WTC11 (cell line): ENCODE measurements at regions not wholly inside any gene's neighbourhood (a gene's known extent, or its start where the extent isn't known, plus 50 kb on each side); places are given as distances from the start of the nearest gene placed in this dataset.

ENCODE experiments used
- ATAC-seq: fragments of 200-7000 bp; cut with Tn5 transposase; 2 replicates; pipeline ENCODE4 v1.10.0; 2021; ENCODE audit warnings: mild to moderate bottlenecking, moderate library complexity
- CTCF ChIA-PET: fragments of 300-600 bp; sonication (Branson Sonifier 250); formaldehyde crosslinking; loops from one replicate; lab custom pipeline; 2021; ENCODE audit warnings: antibody characterized with exemption; lab: Charles Lee
- POLR2A ChIA-PET: fragments of 350-600 bp; sonication (Branson Sonifier 250); formaldehyde crosslinking; loops from one replicate; lab custom pipeline; 2021; ENCODE audit warnings: antibody characterized with exemption; lab: Charles Lee
- DNase-seq: peaks from one replicate; pipeline ENCODE4 v3.0.0; 2021; ENCODE audit warnings: low spot score
- H3K27ac Mint-ChIP-seq: 2 replicates; pipeline ENCODE4 v1.8.0; 2021; ENCODE audit warnings: mixed read lengths
- H3K27me3 Mint-ChIP-seq: 2 replicates; pipeline ENCODE4 v1.8.0; 2021; ENCODE audit warnings: low read depth, mild to moderate bottlenecking, moderate library complexity, mixed read lengths
- H3K36me3 Mint-ChIP-seq: 2 replicates; pipeline ENCODE4 v1.8.0; 2021; ENCODE audit warnings: mixed read lengths
- H3K4me1 Mint-ChIP-seq: 2 replicates; pipeline ENCODE4 v1.8.0; 2022; ENCODE audit warnings: mixed read lengths
- H3K4me3 Mint-ChIP-seq: 2 replicates; pipeline ENCODE4 v1.8.0; 2021; ENCODE audit warnings: mild to moderate bottlenecking, moderate library complexity, mixed read lengths
- H3K9me3 Mint-ChIP-seq: 2 replicates; pipeline ENCODE4 v1.8.0; 2021; ENCODE audit warnings: mixed read lengths
- ATF6 ChIP-seq: sonication (generic); formaldehyde crosslinking; IDR thresholded peaks from 2 replicates; pipeline ENCODE4 v1.8.1; 2023; ENCODE audit warnings: mild to moderate bottlenecking, missing genetic modification reagents
- CBFB ChIP-seq: sonication (generic); formaldehyde crosslinking; IDR thresholded peaks from 2 replicates; pipeline ENCODE4 v1.8.1; 2022; ENCODE audit warnings: mild to moderate bottlenecking, low read depth, missing genetic modification reagents
- E2F4 ChIP-seq: sonication (generic); formaldehyde crosslinking; IDR thresholded peaks from 2 replicates; pipeline ENCODE4 v1.8.1; 2022; ENCODE audit warnings: low read depth, mild to moderate bottlenecking, moderate library complexity, missing genetic modification reagents, borderline replicate concordance
- ESRRA ChIP-seq: sonication (generic); formaldehyde crosslinking; IDR thresholded peaks from 2 replicates; pipeline ENCODE4 v1.8.1; 2022; ENCODE audit warnings: mild to moderate bottlenecking, missing genetic modification reagents, borderline replicate concordance
- ETV6 ChIP-seq: sonication (generic); formaldehyde crosslinking; IDR thresholded peaks from 2 replicates; pipeline ENCODE4 v1.8.1; 2022; ENCODE audit warnings: mild to moderate bottlenecking, missing genetic modification reagents
- FOXJ3 ChIP-seq: sonication (generic); formaldehyde crosslinking; IDR thresholded peaks from 2 replicates; pipeline ENCODE4 v1.9.0; 2021; ENCODE audit warnings: missing genetic modification reagents, mild to moderate bottlenecking, borderline replicate concordance
- FOXP4 ChIP-seq: sonication (generic); formaldehyde crosslinking; IDR thresholded peaks from 2 replicates; pipeline ENCODE4 v1.8.0; 2022; ENCODE audit warnings: mild to moderate bottlenecking, missing genetic modification reagents
- HMGA2 ChIP-seq: fragments of 250-450 bp; sonication (Bioruptor Pico); IDR thresholded peaks from 2 replicates; pipeline ENCODE4 v1.4.0; 2021; ENCODE audit warnings: mild to moderate bottlenecking, moderate library complexity
- HMGXB4 ChIP-seq: sonication (generic); formaldehyde crosslinking; IDR thresholded peaks from 2 replicates; pipeline ENCODE4 v1.8.1; 2023; ENCODE audit warnings: mild to moderate bottlenecking, moderate library complexity, missing genetic modification reagents
- JUN ChIP-seq: sonication (generic); formaldehyde crosslinking; IDR thresholded peaks from 2 replicates; pipeline ENCODE4 v1.8.0; 2023; ENCODE audit warnings: mild to moderate bottlenecking, missing genetic modification reagents
- MXD4 ChIP-seq: fragments of 250-450 bp; sonication (Bioruptor Pico); IDR thresholded peaks from 2 replicates; pipeline ENCODE4 v1.8.0; 2021; ENCODE audit warnings: mild to moderate bottlenecking, moderate library complexity, borderline replicate concordance
- NFATC4 ChIP-seq: fragments of 250-450 bp; sonication (Bioruptor Pico); IDR thresholded peaks from 2 replicates; pipeline ENCODE4 v1.9.0; 2021; ENCODE audit warnings: mild to moderate bottlenecking
- NFE2L1 ChIP-seq: sonication (generic); formaldehyde crosslinking; IDR thresholded peaks from 2 replicates; pipeline ENCODE4 v1.8.1; 2023; ENCODE audit warnings: missing genetic modification reagents
- PRRX2 ChIP-seq: fragments of 250-450 bp; sonication (Bioruptor Pico); IDR thresholded peaks from 2 replicates; pipeline ENCODE4 v1.8.0; 2021; ENCODE audit warnings: mild to moderate bottlenecking
- SMAD3 ChIP-seq: sonication (generic); formaldehyde crosslinking; IDR thresholded peaks from 2 replicates; pipeline ENCODE4 v1.8.0; 2022; ENCODE audit warnings: missing genetic modification reagents, mild to moderate bottlenecking, borderline replicate concordance
- SOX15 ChIP-seq: fragments of 250-450 bp; sonication (Bioruptor Pico); IDR thresholded peaks from 2 replicates; pipeline ENCODE4 v1.9.0; 2021; ENCODE audit warnings: mild to moderate bottlenecking
- USF1 ChIP-seq: sonication (generic); formaldehyde crosslinking; IDR thresholded peaks from 2 replicates; pipeline ENCODE4 v1.8.0; 2022; ENCODE audit warnings: mild to moderate bottlenecking, missing genetic modification reagents
- ZNF317 ChIP-seq: sonication (generic); formaldehyde crosslinking; IDR thresholded peaks from 2 replicates; pipeline ENCODE4 v1.8.1; 2023; ENCODE audit warnings: low read depth, mild to moderate bottlenecking, moderate library complexity, missing genetic modification reagents, borderline replicate concordance
- ZNF416 ChIP-seq: fragments of 250-450 bp; sonication (Bioruptor Pico); IDR thresholded peaks from 2 replicates; pipeline ENCODE4 v1.9.0; 2021; ENCODE audit warnings: mild to moderate bottlenecking, inconsistent platforms
- ZNF671 ChIP-seq: fragments of 250-450 bp; sonication (Bioruptor Pico); IDR thresholded peaks from 2 replicates; pipeline ENCODE4 v1.8.0; 2021; ENCODE audit warnings: mild to moderate bottlenecking
- ZSCAN18 ChIP-seq: fragments of 250-450 bp; sonication (Bioruptor Pico); IDR thresholded peaks from 2 replicates; pipeline ENCODE4 v2.1.2; 2022; ENCODE audit warnings: mild to moderate bottlenecking, moderate library complexity

- DNase-seq: no peak
- no peak for TF ChIP-seq ZNF416
- no peak for TF ChIP-seq CBFB (CRISPR knock-in tag)
- TF ChIP-seq PRRX2: no peak
- TF ChIP-seq ESRRA: no peak
- TF ChIP-seq NFATC4 (CRISPR knock-in tag): no peak
- no peak for TF ChIP-seq ATF6 (CRISPR knock-in tag)
- no peak for TF ChIP-seq SOX15
- TF ChIP-seq HMGA2 (CRISPR knock-in tag): no peak
- TF ChIP-seq ZNF671 (CRISPR knock-in tag): no peak
- no peak for TF ChIP-seq E2F4 (CRISPR knock-in tag)
- TF ChIP-seq FOXP4: no peak
- TF ChIP-seq ZSCAN18 (CRISPR knock-in tag): no peak
- no peak for TF ChIP-seq USF1
- TF ChIP-seq JUN (CRISPR knock-in tag): no peak
- TF ChIP-seq ZNF317: no peak
- TF ChIP-seq MXD4 (CRISPR knock-in tag): no peak
- TF ChIP-seq SMAD3 (CRISPR knock-in tag): no peak
- no peak overlapping the region for H3K4me3 Mint-ChIP-seq
- ATAC-seq: no peak
- no peak overlapping the region for H3K27ac Mint-ChIP-seq
- ChIA-PET POLR2A (no interaction called here), CTCF (interaction anchor here (0.7 to 1.2 kb wide), 2 partner anchors 118 to 187 kb away, joined by 3 to 5 read pairs; no protein-coding TSS in a partner anchor)
- H3K36me3 Mint-ChIP-seq: no peaks in the 10 kb centered on the region
- H3K27me3 Mint-ChIP-seq: no peaks in the 10 kb centered on the region
- peaks cover 14% of the 10 kb centered on the region for H3K4me1 Mint-ChIP-seq
- no peaks in the 10 kb centered on the region for H3K9me3 Mint-ChIP-seq
Measured at GRCh38 chr5:4413996-4414395, 726.1 kb upstream of the ADAMTS16 start.

- Mint-ChIP-seq H3K4me3 (no peak overlapping the region), H3K36me3 (no peaks in the 10 kb centered on the region), H3K9me3 (no peaks in the 10 kb centered on the region), H3K27ac (no peak overlapping the region), H3K27me3 (no peaks in the 10 kb centered on the region), H3K4me1 (peaks cover 7% of the 10 kb centered on the region)
- ChIA-PET CTCF (no interaction called here), POLR2A (no interaction called here)
- DNase-seq (no peak), ATAC-seq (no peak)
- TF ChIP-seq FOXJ3 (CRISPR knock-in tag) (no peak), HMGXB4 (CRISPR knock-in tag) (no peak), NFE2L1 (CRISPR knock-in tag) (no peak), SMAD3 (CRISPR knock-in tag) (no peak), ETV6 (CRISPR knock-in tag) (no peak)
Measured at GRCh38 chr5:4418084-4418483, 722.0 kb upstream of the ADAMTS16 start.
